Endodermal cell (in vitro differentiated cells): ENCODE measurements at regions not wholly inside any gene's neighbourhood (a gene's known extent, or its start where the extent isn't known, plus 50 kb on each side); places are given as distances from the start of the nearest gene placed in this dataset.

Experiments used
- DNase-seq: peaks from one replicate; pipeline ENCODE4 v3.0.0-alpha.2; 2017
- H3K27ac ChIP-seq: 2 replicates; pipeline ENCODE4 v1.5.1; 2013; ENCODE audit warnings: mild to moderate bottlenecking, low read depth, low read length, moderate library complexity
- H3K27me3 ChIP-seq: 2 replicates; pipeline ENCODE4 v1.6.1; 2013; ENCODE audit warnings: mild to moderate bottlenecking, low read length, moderate library complexity; ENCODE audit not compliant: insufficient read depth, control insufficient read depth, poor library complexity, severe bottlenecking
- H3K36me3 ChIP-seq: 2 replicates; pipeline ENCODE4 v1.7.0; 2013; ENCODE audit warnings: mild to moderate bottlenecking, low read length, moderate library complexity; ENCODE audit not compliant: control insufficient read depth, insufficient read depth
- H3K4me1 ChIP-seq: one replicate; pipeline ENCODE4 v1.7.0; 2013; ENCODE audit warnings: low read length; ENCODE audit not compliant: control insufficient read depth, insufficient read depth
- H3K4me3 ChIP-seq: 2 replicates; pipeline ENCODE4 v1.5.1; 2013; ENCODE audit warnings: mild to moderate bottlenecking, low read length, moderate library complexity
- H3K9ac ChIP-seq: 2 replicates; pipeline ENCODE4 v1.6.1; 2013; ENCODE audit warnings: mild to moderate bottlenecking, low read length, moderate library complexity; ENCODE audit not compliant: poor library complexity, severe bottlenecking; ENCODE audit errors: extremely low read depth
- H3K9me3 ChIP-seq: 2 replicates; pipeline ENCODE4 v1.6.1; 2013; ENCODE audit warnings: mild to moderate bottlenecking, low read length, moderate library complexity; ENCODE audit not compliant: control insufficient read depth
- H3K27ac Mint-ChIP-seq: 2 replicates; pipeline ENCODE4 v1.8.0; 2020; ENCODE audit warnings: mixed read lengths
- H3K27me3 Mint-ChIP-seq: 2 replicates; pipeline ENCODE4 v1.8.0; 2021; ENCODE audit warnings: mild to moderate bottlenecking, mixed read lengths; ENCODE audit not compliant: insufficient read depth
- H3K36me3 Mint-ChIP-seq: 2 replicates; pipeline ENCODE4 v1.8.0; 2020; ENCODE audit warnings: low read depth, mixed read lengths
- H3K4me1 Mint-ChIP-seq: 2 replicates; pipeline ENCODE4 v1.8.0; 2020; ENCODE audit warnings: mixed read lengths
- H3K4me3 Mint-ChIP-seq: 2 replicates; pipeline ENCODE4 v1.8.0; 2020; ENCODE audit warnings: mild to moderate bottlenecking, moderate library complexity, mixed read lengths
- H3K9me3 Mint-ChIP-seq: 2 replicates; pipeline ENCODE4 v1.8.0; 2020; ENCODE audit warnings: mild to moderate bottlenecking, mixed read lengths
- WGBS, 2 experiments: methylation state at CpG; one replicate each; pipeline versions ENCODE4 v1.1.5 to v1.1.7; 2013; ENCODE audit warnings: missing lambda C conversion rate in 2 of 2, mixed read lengths in 1 of 2; ENCODE audit not compliant: insufficient coverage in 1 of 2, insufficient read length in 1 of 2; 5-methylcytosine and 5-hydroxymethylcytosine counted together
- TF ChIP-seq, protein P1 (sequence below): fragments of 200-600 bp; sonication (generic); conservative IDR thresholded peaks from 2 replicates; pipeline ENCODE4 v1.5.0; 2021; ENCODE audit warnings: antibody characterized with exemption, mild to moderate bottlenecking

- H3K9ac ChIP-seq: no peak overlapping the region
- no peaks in the 10 kb centered on the region for H3K4me1 Mint-ChIP-seq
- no peak overlapping the region for H3K4me3 Mint-ChIP-seq
- no peaks in the 10 kb centered on the region for H3K4me1 ChIP-seq
- no peaks in the 10 kb centered on the region for H3K9me3 Mint-ChIP-seq
- H3K36me3 ChIP-seq: no peaks in the 10 kb centered on the region
- H3K9me3 ChIP-seq: no peaks in the 10 kb centered on the region
- H3K27me3 Mint-ChIP-seq: no peaks in the 10 kb centered on the region
- no peaks in the 10 kb centered on the region for H3K36me3 Mint-ChIP-seq
- H3K27me3 ChIP-seq: no peaks in the 10 kb centered on the region
- TF ChIP-seq, protein P1, sequence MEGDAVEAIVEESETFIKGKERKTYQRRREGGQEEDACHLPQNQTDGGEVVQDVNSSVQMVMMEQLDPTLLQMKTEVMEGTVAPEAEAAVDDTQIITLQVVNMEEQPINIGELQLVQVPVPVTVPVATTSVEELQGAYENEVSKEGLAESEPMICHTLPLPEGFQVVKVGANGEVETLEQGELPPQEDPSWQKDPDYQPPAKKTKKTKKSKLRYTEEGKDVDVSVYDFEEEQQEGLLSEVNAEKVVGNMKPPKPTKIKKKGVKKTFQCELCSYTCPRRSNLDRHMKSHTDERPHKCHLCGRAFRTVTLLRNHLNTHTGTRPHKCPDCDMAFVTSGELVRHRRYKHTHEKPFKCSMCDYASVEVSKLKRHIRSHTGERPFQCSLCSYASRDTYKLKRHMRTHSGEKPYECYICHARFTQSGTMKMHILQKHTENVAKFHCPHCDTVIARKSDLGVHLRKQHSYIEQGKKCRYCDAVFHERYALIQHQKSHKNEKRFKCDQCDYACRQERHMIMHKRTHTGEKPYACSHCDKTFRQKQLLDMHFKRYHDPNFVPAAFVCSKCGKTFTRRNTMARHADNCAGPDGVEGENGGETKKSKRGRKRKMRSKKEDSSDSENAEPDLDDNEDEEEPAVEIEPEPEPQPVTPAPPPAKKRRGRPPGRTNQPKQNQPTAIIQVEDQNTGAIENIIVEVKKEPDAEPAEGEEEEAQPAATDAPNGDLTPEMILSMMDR: no peak
- peak; percentile 22 for DNase-seq
- no peak overlapping the region for H3K4me3 ChIP-seq
- WGBS, 2 experiments: 86 to 88% methylated on average over 3 of the region's 3 CpGs
- no peak overlapping the region for H3K27ac Mint-ChIP-seq
- no peak overlapping the region for H3K27ac ChIP-seq
These were observed 325.7 kb upstream of the MKI67 start for GRCh38 chr10:128451879-128452278.

GRCh38 chr10:128456271-128456670, 330.0 kb upstream of the MKI67 start:
- Mint-ChIP-seq H3K9me3 (no peaks in the 10 kb centered on the region), H3K27me3 (no peaks in the 10 kb centered on the region), H3K4me1 (no peaks in the 10 kb centered on the region), H3K36me3 (no peaks in the 10 kb centered on the region), H3K4me3 (no peak overlapping the region), H3K27ac (no peak overlapping the region)
- DNase-seq: no peak
- H3K4me1 ChIP-seq: no peaks in the 10 kb centered on the region
- no peak overlapping the region for H3K9ac ChIP-seq
- no peak overlapping the region for H3K4me3 ChIP-seq
- TF ChIP-seq, protein P1: no peak
- WGBS, 2 experiments: 89 to 91% methylated on average over 5 to 7 of the region's 7 CpGs
- H3K9me3 ChIP-seq: no peaks in the 10 kb centered on the region
- H3K27ac ChIP-seq: no peak overlapping the region
- H3K36me3 ChIP-seq: no peaks in the 10 kb centered on the region
- H3K27me3 ChIP-seq: no peaks in the 10 kb centered on the region

- DNase-seq: peak; percentile 27
These were observed 330.9 kb upstream of the MKI67 start for GRCh38 chr10:128457136-128457535.

More at GRCh38 chr10:128457136-128457535, 330.9 kb upstream of the MKI67 start:
- H3K4me3 Mint-ChIP-seq: no peak overlapping the region
- no peaks in the 10 kb centered on the region for H3K4me1 ChIP-seq
- H3K27me3 ChIP-seq: no peaks in the 10 kb centered on the region
- TF ChIP-seq, protein P1: no peak
- no peaks in the 10 kb centered on the region for H3K9me3 Mint-ChIP-seq
- H3K27ac Mint-ChIP-seq: no peak overlapping the region
- H3K27ac ChIP-seq: no peak overlapping the region
- no peak overlapping the region for H3K9ac ChIP-seq
- H3K27me3 Mint-ChIP-seq: no peaks in the 10 kb centered on the region
- H3K9me3 ChIP-seq: no peaks in the 10 kb centered on the region
- no peaks in the 10 kb centered on the region for H3K36me3 ChIP-seq
- H3K36me3 Mint-ChIP-seq: no peaks in the 10 kb centered on the region
- WGBS, 2 experiments: 84 to 90% methylated on average over 8 to 10 of the region's 10 CpGs
- no peaks in the 10 kb centered on the region for H3K4me1 Mint-ChIP-seq
- no peak overlapping the region for H3K4me3 ChIP-seq
